ENCODE measurements at regions not wholly inside any gene's neighbourhood (a gene's known extent, or its start where the extent isn't known, plus 50 kb on each side); places are given as distances from the start of the nearest gene placed in this dataset.

GRCh38 chr18:10365021-10365500 lies 89.4 kb upstream of the APCDD1 start (continued):
- no peak for TF ChIP-seq ATF2 (tag by site-specific recombination; IDR thresholded peaks at IDR 0.05; ENCODE audit: low read depth)
- TF ChIP-seq SP7 (tag by site-specific recombination; IDR thresholded peaks at IDR 0.05): no peak
- TF ChIP-seq ZNF549 (tag by site-specific recombination; IDR thresholded peaks at IDR 0.05): no peak
- no peak for TF ChIP-seq HOXA7 (CRISPR knock-in tag; IDR thresholded peaks at IDR 0.05; ENCODE audit: borderline replicate concordance)
- TF ChIP-seq ZNF148 (tag by site-specific recombination; IDR thresholded peaks at IDR 0.05; ENCODE audit: borderline replicate concordance): no peak
- TF ChIP-seq, protein P1, sequence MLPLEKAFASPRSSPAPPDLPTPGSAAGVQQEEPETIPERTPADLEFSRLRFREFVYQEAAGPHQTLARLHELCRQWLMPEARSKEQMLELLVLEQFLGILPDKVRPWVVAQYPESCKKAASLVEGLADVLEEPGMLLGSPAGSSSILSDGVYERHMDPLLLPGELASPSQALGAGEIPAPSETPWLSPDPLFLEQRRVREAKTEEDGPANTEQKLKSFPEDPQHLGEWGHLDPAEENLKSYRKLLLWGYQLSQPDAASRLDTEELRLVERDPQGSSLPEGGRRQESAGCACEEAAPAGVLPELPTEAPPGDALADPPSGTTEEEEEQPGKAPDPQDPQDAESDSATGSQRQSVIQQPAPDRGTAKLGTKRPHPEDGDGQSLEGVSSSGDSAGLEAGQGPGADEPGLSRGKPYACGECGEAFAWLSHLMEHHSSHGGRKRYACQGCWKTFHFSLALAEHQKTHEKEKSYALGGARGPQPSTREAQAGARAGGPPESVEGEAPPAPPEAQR (tag by site-specific recombination; IDR thresholded peaks at IDR 0.05): no peak
- TF ChIP-seq, protein P2, sequence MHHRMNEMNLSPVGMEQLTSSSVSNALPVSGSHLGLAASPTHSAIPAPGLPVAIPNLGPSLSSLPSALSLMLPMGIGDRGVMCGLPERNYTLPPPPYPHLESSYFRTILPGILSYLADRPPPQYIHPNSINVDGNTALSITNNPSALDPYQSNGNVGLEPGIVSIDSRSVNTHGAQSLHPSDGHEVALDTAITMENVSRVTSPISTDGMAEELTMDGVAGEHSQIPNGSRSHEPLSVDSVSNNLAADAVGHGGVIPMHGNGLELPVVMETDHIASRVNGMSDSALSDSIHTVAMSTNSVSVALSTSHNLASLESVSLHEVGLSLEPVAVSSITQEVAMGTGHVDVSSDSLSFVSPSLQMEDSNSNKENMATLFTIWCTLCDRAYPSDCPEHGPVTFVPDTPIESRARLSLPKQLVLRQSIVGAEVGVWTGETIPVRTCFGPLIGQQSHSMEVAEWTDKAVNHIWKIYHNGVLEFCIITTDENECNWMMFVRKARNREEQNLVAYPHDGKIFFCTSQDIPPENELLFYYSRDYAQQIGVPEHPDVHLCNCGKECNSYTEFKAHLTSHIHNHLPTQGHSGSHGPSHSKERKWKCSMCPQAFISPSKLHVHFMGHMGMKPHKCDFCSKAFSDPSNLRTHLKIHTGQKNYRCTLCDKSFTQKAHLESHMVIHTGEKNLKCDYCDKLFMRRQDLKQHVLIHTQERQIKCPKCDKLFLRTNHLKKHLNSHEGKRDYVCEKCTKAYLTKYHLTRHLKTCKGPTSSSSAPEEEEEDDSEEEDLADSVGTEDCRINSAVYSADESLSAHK (tag by site-specific recombination; IDR thresholded peaks at IDR 0.05): no peak
- TF ChIP-seq ZBTB21 (tag by site-specific recombination; IDR thresholded peaks at IDR 0.05): no peak
- no peak for TF ChIP-seq ZNF548 (tag by site-specific recombination; IDR thresholded peaks at IDR 0.05)
- no peak for TF ChIP-seq ZNF146 (tag by site-specific recombination; IDR thresholded peaks at IDR 0.05)
- TF ChIP-seq ZNF660 (tag by site-specific recombination; IDR thresholded peaks at IDR 0.05): no peak

DNA sequence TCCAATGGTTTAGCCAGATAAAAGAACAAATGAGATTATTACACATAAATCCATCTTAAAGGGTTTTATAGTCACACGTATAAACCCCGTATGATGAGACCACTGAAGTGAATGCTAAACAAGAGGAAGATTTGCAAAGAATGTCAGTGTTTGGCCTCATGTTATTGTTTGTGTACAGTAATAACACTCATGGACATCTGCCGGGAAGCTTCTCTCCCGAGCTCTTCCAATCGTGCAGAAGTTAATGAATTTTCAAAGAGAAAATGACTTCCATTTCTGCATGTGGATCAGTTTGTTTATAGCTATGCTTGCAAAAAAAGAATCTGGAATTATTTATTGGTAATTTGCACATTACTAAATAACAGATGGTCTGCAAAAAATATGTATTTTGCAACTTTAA lies 88.5 kb upstream of the APCDD1 start:
- Histone ChIP-seq H3K4me3 (ENCODE audit: low read depth, low read length) (no peak overlapping the region), H3K36me3 (ENCODE audit: control insufficient read depth in 2 of 2, insufficient read depth in 1 of 2, low read length in 2 of 2) (no peaks in the 10 kb centered on the region), H3K27ac (ENCODE audit: extremely low read depth, low read depth, low read length) (no peak overlapping the region), H3K9me3 (ENCODE audit: control insufficient read depth, insufficient read depth, low read depth, low read length) (no peaks in the 10 kb centered on the region), H3K4me1 (ENCODE audit: control insufficient read depth, insufficient read depth, low read length) (no peaks in the 10 kb centered on the region)
- CTCF ChIA-PET: no interaction called here
- POLR2A ChIA-PET: no interaction called here
- TF ChIP-seq, protein P3, sequence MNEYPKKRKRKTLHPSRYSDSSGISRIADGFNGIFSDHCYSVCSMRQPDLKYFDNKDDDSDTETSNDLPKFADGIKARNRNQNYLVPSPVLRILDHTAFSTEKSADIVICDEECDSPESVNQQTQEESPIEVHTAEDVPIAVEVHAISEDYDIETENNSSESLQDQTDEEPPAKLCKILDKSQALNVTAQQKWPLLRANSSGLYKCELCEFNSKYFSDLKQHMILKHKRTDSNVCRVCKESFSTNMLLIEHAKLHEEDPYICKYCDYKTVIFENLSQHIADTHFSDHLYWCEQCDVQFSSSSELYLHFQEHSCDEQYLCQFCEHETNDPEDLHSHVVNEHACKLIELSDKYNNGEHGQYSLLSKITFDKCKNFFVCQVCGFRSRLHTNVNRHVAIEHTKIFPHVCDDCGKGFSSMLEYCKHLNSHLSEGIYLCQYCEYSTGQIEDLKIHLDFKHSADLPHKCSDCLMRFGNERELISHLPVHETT (tag by site-specific recombination; IDR thresholded peaks at IDR 0.05): no peak
- TF ChIP-seq ZNF76 (tag by site-specific recombination; IDR thresholded peaks at IDR 0.05; ENCODE audit: borderline replicate concordance, low read depth) (no peak), ZNF416 (tag by site-specific recombination; IDR thresholded peaks at IDR 0.05) (no peak), ZBTB44 (tag by site-specific recombination; IDR thresholded peaks at IDR 0.05) (no peak), PATZ1 (tag by site-specific recombination; IDR thresholded peaks at IDR 0.05) (no peak), ZNF16 (tag by site-specific recombination; IDR thresholded peaks at IDR 0.05; ENCODE audit: low read depth) (no peak), ZNF624 (tag by site-specific recombination; IDR thresholded peaks at IDR 0.05) (no peak), ZNF768 (tag by site-specific recombination; IDR thresholded peaks at IDR 0.05) (no peak), ZNF548 (tag by site-specific recombination; IDR thresholded peaks at IDR 0.05) (no peak)
- TF ChIP-seq, protein P4, sequence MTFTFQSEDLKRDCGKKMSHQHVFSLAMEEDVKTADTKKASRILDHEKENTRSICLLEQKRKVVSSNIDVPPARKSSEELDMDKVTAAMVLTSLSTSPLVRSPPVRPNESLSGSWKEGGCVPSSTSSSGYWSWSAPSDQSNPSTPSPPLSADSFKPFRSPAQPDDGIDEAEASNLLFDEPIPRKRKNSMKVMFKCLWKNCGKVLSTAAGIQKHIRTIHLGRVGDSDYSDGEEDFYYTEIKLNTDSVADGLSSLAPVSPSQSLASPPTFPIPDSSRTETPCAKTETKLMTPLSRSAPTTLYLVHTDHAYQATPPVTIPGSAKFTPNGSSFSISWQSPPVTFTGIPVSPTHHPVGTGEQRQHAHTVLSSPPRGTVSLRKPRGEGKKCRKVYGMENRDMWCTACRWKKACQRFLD (tag by site-specific recombination; IDR thresholded peaks at IDR 0.05): no peak
- TF ChIP-seq, protein P5, sequence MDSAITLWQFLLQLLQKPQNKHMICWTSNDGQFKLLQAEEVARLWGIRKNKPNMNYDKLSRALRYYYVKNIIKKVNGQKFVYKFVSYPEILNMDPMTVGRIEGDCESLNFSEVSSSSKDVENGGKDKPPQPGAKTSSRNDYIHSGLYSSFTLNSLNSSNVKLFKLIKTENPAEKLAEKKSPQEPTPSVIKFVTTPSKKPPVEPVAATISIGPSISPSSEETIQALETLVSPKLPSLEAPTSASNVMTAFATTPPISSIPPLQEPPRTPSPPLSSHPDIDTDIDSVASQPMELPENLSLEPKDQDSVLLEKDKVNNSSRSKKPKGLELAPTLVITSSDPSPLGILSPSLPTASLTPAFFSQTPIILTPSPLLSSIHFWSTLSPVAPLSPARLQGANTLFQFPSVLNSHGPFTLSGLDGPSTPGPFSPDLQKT (IDR thresholded peaks at IDR 0.05; ENCODE audit: borderline replicate concordance, low read depth, low read length): no peak
